NT2/D1 (cell line): ENCODE measurements at regions not wholly inside any gene's neighbourhood (a gene's known extent, or its start where the extent isn't known, plus 50 kb on each side); places are given as distances from the start of the nearest gene placed in this dataset.

Experiments used
- DNase-seq: peaks from one replicate; pipeline ENCODE4 v3.0.0-alpha.2; 2011; ENCODE audit warnings: low read depth, low spot score
- H3K27me3 ChIP-seq: 2 replicates; pipeline ENCODE4 v1.6.0; 2011; ENCODE audit warnings: mild to moderate bottlenecking; ENCODE audit not compliant: insufficient read length, insufficient read depth
- H3K36me3 ChIP-seq: 2 replicates; pipeline ENCODE4 v1.6.1; 2011; ENCODE audit warnings: mild to moderate bottlenecking, low read length, mixed read lengths; ENCODE audit not compliant: insufficient read depth, insufficient read length
- H3K4me1 ChIP-seq: 2 replicates; pipeline ENCODE4 v1.5.1; 2011; ENCODE audit not compliant: insufficient read depth, insufficient read length
- H3K4me3 ChIP-seq: 2 replicates; pipeline ENCODE4 v1.5.1; 2011; ENCODE audit warnings: low read depth; ENCODE audit not compliant: insufficient read length
- H3K9ac ChIP-seq: 2 replicates; pipeline ENCODE4 v1.6.0; 2011; ENCODE audit warnings: low read depth; ENCODE audit not compliant: insufficient read length
- H3K9me3 ChIP-seq: 2 replicates; pipeline ENCODE4 v1.5.1; 2011; ENCODE audit warnings: mild to moderate bottlenecking, low read length; ENCODE audit not compliant: insufficient read depth
- SUZ12 ChIP-seq: IDR thresholded peaks from 2 replicates; pipeline ENCODE4 v1.6.1; 2011; ENCODE audit not compliant: insufficient read length, insufficient read depth; ENCODE audit errors: extremely low read depth
- YY1 ChIP-seq: IDR thresholded peaks from 2 replicates; pipeline ENCODE4 v1.6.1; 2011; ENCODE audit not compliant: insufficient read length, insufficient read depth
- ZNF274 ChIP-seq: IDR thresholded peaks from 2 replicates; pipeline ENCODE4 v1.6.1; 2011; ENCODE audit warnings: mild to moderate bottlenecking, low read depth, low read length

- Histone ChIP-seq H3K27me3 (no peaks in the 10 kb centered on the region), H3K9me3 (no peaks in the 10 kb centered on the region), H3K9ac (no peak overlapping the region), H3K4me1 (no peaks in the 10 kb centered on the region), H3K4me3 (no peak overlapping the region), H3K36me3 (no peaks in the 10 kb centered on the region)
- DNase-seq, result no peak
- TF ChIP-seq YY1, result no peak
- TF ChIP-seq ZNF274, result no peak
- no peak for TF ChIP-seq SUZ12
These were observed 99.3 kb downstream of the ABHD5 start for GRCh38 chr3:43790060-43790459.

GRCh38 chr3:43790476-43790875 lies 99.7 kb downstream of the ABHD5 start:
- no peaks in the 10 kb centered on the region for H3K27me3 ChIP-seq
- no peaks in the 10 kb centered on the region for H3K9me3 ChIP-seq
- H3K36me3 ChIP-seq, result no peaks in the 10 kb centered on the region
- no peak overlapping the region for H3K4me3 ChIP-seq
- TF ChIP-seq YY1 (no peak), ZNF274 (no peak), SUZ12 (no peak)
- no peaks in the 10 kb centered on the region for H3K4me1 ChIP-seq
- no peak overlapping the region for H3K9ac ChIP-seq
- no peak for DNase-seq

GRCh38 chr3:43791246-43791645 lies 100.5 kb downstream of the ABHD5 start:
- TF ChIP-seq YY1 (no peak), ZNF274 (no peak), SUZ12 (no peak)
- Histone ChIP-seq H3K9me3 (no peaks in the 10 kb centered on the region), H3K36me3 (no peaks in the 10 kb centered on the region), H3K27me3 (no peaks in the 10 kb centered on the region), H3K4me1 (no peaks in the 10 kb centered on the region), H3K9ac (no peak overlapping the region), H3K4me3 (no peak overlapping the region)
- no peak for DNase-seq

GRCh38 chr3:43792904-43793303 lies 102.2 kb downstream of the ABHD5 start:
- TF ChIP-seq ZNF274, result no peak
- no peak for TF ChIP-seq SUZ12
- no peak for TF ChIP-seq YY1
- Histone ChIP-seq H3K36me3 (no peaks in the 10 kb centered on the region), H3K9ac (no peak overlapping the region), H3K4me1 (no peaks in the 10 kb centered on the region), H3K27me3 (no peaks in the 10 kb centered on the region), H3K9me3 (no peaks in the 10 kb centered on the region), H3K4me3 (no peak overlapping the region)
- DNase-seq, result no peak

- no peak overlapping the region for H3K4me3 ChIP-seq
- DNase-seq, result no peak
- H3K4me1 ChIP-seq, result no peaks in the 10 kb centered on the region
- H3K36me3 ChIP-seq, result no peaks in the 10 kb centered on the region
- H3K27me3 ChIP-seq, result no peaks in the 10 kb centered on the region
- TF ChIP-seq ZNF274 (no peak), SUZ12 (no peak), YY1 (no peak)
- no peak overlapping the region for H3K9ac ChIP-seq
- no peaks in the 10 kb centered on the region for H3K9me3 ChIP-seq
These were observed 103.1 kb downstream of the ABHD5 start for GRCh38 chr3:43793648-43794372.

- Histone ChIP-seq H3K27me3 (no peaks in the 10 kb centered on the region), H3K36me3 (no peaks in the 10 kb centered on the region), H3K9me3 (no peaks in the 10 kb centered on the region), H3K4me3 (no peak overlapping the region), H3K4me1 (no peaks in the 10 kb centered on the region), H3K9ac (no peak overlapping the region)
- TF ChIP-seq SUZ12 (no peak), YY1 (no peak), ZNF274 (no peak)
- DNase-seq, result no peak
These were observed 104.0 kb downstream of the ABHD5 start for GRCh38 chr3:43794776-43795175.

- TF ChIP-seq ZNF274 (no peak), SUZ12 (no peak), YY1 (no peak)
- Histone ChIP-seq H3K36me3 (no peaks in the 10 kb centered on the region), H3K4me3 (no peak overlapping the region), H3K9me3 (no peaks in the 10 kb centered on the region), H3K4me1 (no peaks in the 10 kb centered on the region), H3K27me3 (no peaks in the 10 kb centered on the region), H3K9ac (no peak overlapping the region)
- no peak for DNase-seq
These were observed 104.8 kb downstream of the ABHD5 start for GRCh38 chr3:43795491-43795890.
